ENCODE measurements at regions not wholly inside any gene's neighbourhood (a gene's known extent, or its start where the extent isn't known, plus 50 kb on each side); places are given as distances from the start of the nearest gene placed in this dataset.

DNA sequence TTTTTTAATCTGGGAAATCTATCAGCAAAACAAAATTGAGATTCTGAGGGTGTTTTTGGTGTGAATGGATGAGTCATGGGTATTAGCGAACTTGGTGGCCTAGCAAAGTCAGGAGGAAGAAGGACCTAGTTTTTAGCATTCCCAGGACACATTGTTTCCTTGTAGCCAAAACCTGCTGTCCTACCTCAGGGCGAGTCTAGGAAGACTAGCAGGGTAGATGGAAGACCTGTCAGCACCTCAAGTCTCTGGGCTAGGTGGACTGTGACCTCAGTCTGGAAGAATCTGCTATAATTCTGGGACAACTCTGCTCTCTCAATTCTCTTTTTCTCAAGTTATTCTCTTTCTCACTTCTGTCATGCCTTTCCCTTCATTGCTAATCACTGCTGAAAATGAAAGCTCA lies 1399.3 kb upstream of the LRRTM1 start:
- no peak overlapping the region for H3K4me3 ChIP-seq (ENCODE audit: low read length)
- no peaks in the 10 kb centered on the region for H3K27me3 Mint-ChIP-seq
- H3K9me3 Mint-ChIP-seq: peaks cover 0 to 31% (median 7%) of the 10 kb centered on the region in 11 donors
- no peaks in the 10 kb centered on the region for H3K36me3 ChIP-seq (ENCODE audit: control insufficient read depth in 2 of 3, insufficient read depth in 3 of 3, low read length in 3 of 3)
- H3K27me3 ChIP-seq (ENCODE audit: control insufficient read depth in 2 of 2, insufficient read depth in 2 of 2, low read length in 2 of 2): no peaks in the 10 kb centered on the region
- DNase-seq (no peak), ATAC-seq (no peak)
- no peaks in the 10 kb centered on the region for H3K9me3 ChIP-seq (ENCODE audit: control insufficient read depth in 2 of 3, low read length in 3 of 3)
- no peaks in the 10 kb centered on the region for H3K36me3 Mint-ChIP-seq
- POLR2A ChIA-PET: no interaction called here
- no peak overlapping the region for H3K27ac ChIP-seq (ENCODE audit: low read depth, low read length)
- H3K27ac Mint-ChIP-seq: no peak overlapping the region
- H3K4me3 Mint-ChIP-seq: no peak overlapping the region
- CTCF ChIA-PET: no interaction called here
- intact Hi-C loops (cut with micrococcal nuclease): no loop called here
- H3K4me1 Mint-ChIP-seq: no peaks in the 10 kb centered on the region
- H3K4me1 ChIP-seq (ENCODE audit: control insufficient read depth in 2 of 2, insufficient read depth in 2 of 2, low read length in 2 of 2): no peaks in the 10 kb centered on the region

DNA sequence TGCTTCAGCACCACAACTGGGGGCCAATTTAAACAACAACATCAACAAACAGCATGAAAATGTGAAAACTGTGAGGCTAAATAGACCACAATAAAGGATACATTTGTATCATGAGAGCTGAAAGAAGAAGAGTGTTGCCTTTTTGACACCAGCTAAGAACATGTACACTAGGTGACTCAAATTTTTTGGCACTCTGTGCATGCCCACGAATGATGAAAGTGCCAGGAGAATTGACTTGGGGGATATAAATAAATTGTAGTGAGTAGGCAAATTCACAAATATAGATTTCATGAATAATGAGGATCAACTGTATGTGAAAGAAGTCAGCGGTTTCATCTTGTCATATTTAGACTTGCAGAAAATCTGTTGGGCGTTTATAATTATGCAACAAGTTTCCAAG lies 1388.0 kb upstream of the LRRTM1 start:
- Mint-ChIP-seq H3K9me3 (peaks cover 0 to 22% (median 8%) of the 10 kb centered on the region in 11 donors), H3K27me3 (no peaks in the 10 kb centered on the region), H3K27ac (no peak overlapping the region), H3K36me3 (no peaks in the 10 kb centered on the region), H3K4me1 (no peaks in the 10 kb centered on the region), H3K4me3 (no peak overlapping the region)
- DNase-seq: no peak
- no peak overlapping the region for H3K4me3 ChIP-seq (ENCODE audit: low read length)
- ChIA-PET POLR2A (no interaction called here), CTCF (no interaction called here)
- H3K4me1 ChIP-seq (ENCODE audit: control insufficient read depth in 2 of 2, insufficient read depth in 2 of 2, low read length in 2 of 2): no peaks in the 10 kb centered on the region
- H3K27ac ChIP-seq (ENCODE audit: low read depth, low read length): no peak overlapping the region
- intact Hi-C loops (cut with micrococcal nuclease): no loop called here
- peaks cover 0 to 4% (median 0%) of the 10 kb centered on the region in 3 experiments for H3K9me3 ChIP-seq (ENCODE audit: control insufficient read depth in 2 of 3, low read length in 3 of 3)
- no peaks in the 10 kb centered on the region for H3K27me3 ChIP-seq (ENCODE audit: control insufficient read depth in 2 of 2, insufficient read depth in 2 of 2, low read length in 2 of 2)
- H3K36me3 ChIP-seq (ENCODE audit: control insufficient read depth in 2 of 3, insufficient read depth in 3 of 3, low read length in 3 of 3): no peaks in the 10 kb centered on the region
- ATAC-seq: no peak

DNA sequence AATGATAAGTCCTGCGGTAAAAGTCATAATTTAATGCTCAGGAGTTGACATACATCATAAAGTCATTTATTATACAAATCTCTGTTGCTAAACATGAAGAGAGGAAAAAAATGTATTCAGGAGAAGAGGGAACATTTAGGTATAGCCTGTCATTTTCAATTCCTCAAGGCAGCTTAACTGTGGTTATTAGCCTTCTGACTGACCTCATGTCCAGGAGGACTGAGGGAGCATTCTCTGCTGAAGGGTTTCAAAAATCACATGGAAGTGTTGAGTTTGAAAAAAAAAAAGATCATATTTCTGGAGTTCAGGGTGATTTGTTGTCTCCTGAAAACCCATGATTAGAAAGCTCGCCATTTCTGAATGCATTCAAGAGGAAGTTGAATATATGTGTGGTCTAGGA lies 1371.1 kb upstream of the LRRTM1 start:
- Histone ChIP-seq H3K36me3 (ENCODE audit: control insufficient read depth in 2 of 3, insufficient read depth in 3 of 3, low read length in 3 of 3) (no peaks in the 10 kb centered on the region), H3K27ac (ENCODE audit: low read depth, low read length) (no peak overlapping the region), H3K27me3 (ENCODE audit: control insufficient read depth in 2 of 2, insufficient read depth in 2 of 2, low read length in 2 of 2) (no peaks in the 10 kb centered on the region), H3K9me3 (ENCODE audit: control insufficient read depth in 2 of 3, low read length in 3 of 3) (no peaks in the 10 kb centered on the region), H3K4me3 (ENCODE audit: low read length) (no peak overlapping the region), H3K4me1 (ENCODE audit: control insufficient read depth in 2 of 2, insufficient read depth in 2 of 2, low read length in 2 of 2) (no peaks in the 10 kb centered on the region)
- Mint-ChIP-seq H3K27ac (no peak overlapping the region), H3K36me3 (no peaks in the 10 kb centered on the region), H3K27me3 (no peaks in the 10 kb centered on the region), H3K9me3 (peaks cover 0 to 13% (median 2%) of the 10 kb centered on the region in 11 donors), H3K4me1 (no peaks in the 10 kb centered on the region), H3K4me3 (no peak overlapping the region)
- ChIA-PET POLR2A (no interaction called here), CTCF (no interaction called here)
- ATAC-seq: no peak
- intact Hi-C loops (cut with micrococcal nuclease): no loop called here
- no peak for DNase-seq

DNA sequence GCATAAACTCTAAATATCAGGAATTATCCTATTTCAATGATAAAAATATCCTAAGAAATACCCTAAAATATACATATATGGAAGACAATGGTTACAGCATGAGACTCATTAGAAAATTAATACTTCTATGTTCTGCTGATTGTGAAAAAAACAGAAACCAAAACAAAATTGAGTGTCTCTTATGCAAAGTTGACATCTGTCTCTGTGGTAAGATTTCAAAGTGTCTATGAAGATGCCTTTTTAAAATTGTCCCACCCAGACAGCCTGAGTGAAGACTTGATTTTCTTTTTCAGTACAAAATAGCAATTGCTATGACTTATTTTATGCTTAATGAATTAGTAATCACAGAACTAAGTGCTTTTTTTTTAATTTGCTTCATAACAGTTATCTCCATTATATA lies 1368.4 kb upstream of the LRRTM1 start:
- no peak for ATAC-seq
- H3K27ac Mint-ChIP-seq: no peak overlapping the region
- no peaks in the 10 kb centered on the region for H3K4me1 Mint-ChIP-seq
- peaks cover 0 to 7% (median 2%) of the 10 kb centered on the region in 11 donors for H3K9me3 Mint-ChIP-seq
- Histone ChIP-seq H3K4me3 (ENCODE audit: low read length) (no peak overlapping the region), H3K27me3 (ENCODE audit: control insufficient read depth in 2 of 2, insufficient read depth in 2 of 2, low read length in 2 of 2) (no peaks in the 10 kb centered on the region), H3K4me1 (ENCODE audit: control insufficient read depth in 2 of 2, insufficient read depth in 2 of 2, low read length in 2 of 2) (no peaks in the 10 kb centered on the region), H3K9me3 (ENCODE audit: control insufficient read depth in 2 of 3, low read length in 3 of 3) (no peaks in the 10 kb centered on the region), H3K36me3 (ENCODE audit: control insufficient read depth in 2 of 3, insufficient read depth in 3 of 3, low read length in 3 of 3) (no peaks in the 10 kb centered on the region), H3K27ac (ENCODE audit: low read depth, low read length) (no peak overlapping the region)
- POLR2A ChIA-PET: no interaction called here
- intact Hi-C loops (cut with micrococcal nuclease): no loop called here
- no peak for DNase-seq
- no peaks in the 10 kb centered on the region for H3K27me3 Mint-ChIP-seq
- H3K4me3 Mint-ChIP-seq: no peak overlapping the region
- CTCF ChIA-PET: no interaction called here
- H3K36me3 Mint-ChIP-seq: no peaks in the 10 kb centered on the region

DNA sequence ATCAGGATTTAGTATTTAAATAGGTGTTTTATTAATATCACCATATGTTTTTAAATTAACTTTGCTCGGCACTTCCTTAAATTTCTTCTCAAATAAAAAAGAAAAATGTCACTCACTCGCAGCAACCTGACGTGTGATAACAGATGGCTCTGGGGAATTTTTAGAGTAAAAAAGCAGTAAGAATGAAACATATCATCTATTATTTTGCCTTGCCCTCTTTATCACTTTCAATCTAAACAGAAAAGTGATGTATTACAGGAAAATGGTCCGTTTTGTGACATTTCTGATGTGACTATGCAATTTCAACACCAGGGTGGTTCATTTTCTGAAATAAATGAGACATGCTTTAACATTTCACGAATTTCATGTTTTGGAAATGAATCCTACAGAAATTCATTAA lies 1368.0 kb upstream of the LRRTM1 start:
- ChIA-PET CTCF (no interaction called here), POLR2A (no interaction called here)
- intact Hi-C loops (cut with micrococcal nuclease): no loop called here
- peaks cover 0 to 7% (median 2%) of the 10 kb centered on the region in 11 donors for H3K9me3 Mint-ChIP-seq
- no peak for DNase-seq
- Histone ChIP-seq H3K9me3 (ENCODE audit: control insufficient read depth in 2 of 3, low read length in 3 of 3) (no peaks in the 10 kb centered on the region), H3K27me3 (ENCODE audit: control insufficient read depth in 2 of 2, insufficient read depth in 2 of 2, low read length in 2 of 2) (no peaks in the 10 kb centered on the region), H3K36me3 (ENCODE audit: control insufficient read depth in 2 of 3, insufficient read depth in 3 of 3, low read length in 3 of 3) (no peaks in the 10 kb centered on the region), H3K4me3 (ENCODE audit: low read length) (no peak overlapping the region), H3K27ac (ENCODE audit: low read depth, low read length) (no peak overlapping the region), H3K4me1 (ENCODE audit: control insufficient read depth in 2 of 2, insufficient read depth in 2 of 2, low read length in 2 of 2) (no peaks in the 10 kb centered on the region)
- H3K4me3 Mint-ChIP-seq: no peak overlapping the region
- ATAC-seq: no peak
- H3K27me3 Mint-ChIP-seq: no peaks in the 10 kb centered on the region
- no peak overlapping the region for H3K27ac Mint-ChIP-seq
- H3K4me1 Mint-ChIP-seq: no peaks in the 10 kb centered on the region
- no peaks in the 10 kb centered on the region for H3K36me3 Mint-ChIP-seq

DNA sequence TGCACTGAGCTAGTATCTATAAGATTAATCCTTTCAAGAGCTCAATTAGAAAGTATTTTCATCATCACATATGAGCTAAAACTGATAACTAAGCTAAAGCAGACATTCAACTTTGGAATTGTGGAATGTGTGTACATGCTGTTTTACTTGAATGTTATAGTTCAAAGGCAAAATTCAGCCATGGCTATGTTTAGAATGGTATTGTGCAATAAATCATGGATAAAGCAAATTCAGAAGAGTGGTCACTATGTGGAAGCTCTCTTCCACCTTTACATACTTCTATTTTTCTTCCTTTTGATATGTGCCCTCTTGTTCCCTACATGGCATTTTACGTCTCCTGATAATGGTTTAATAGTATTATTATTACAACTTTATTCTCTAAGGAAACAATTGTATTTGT lies 1366.3 kb upstream of the LRRTM1 start:
- no peak overlapping the region for H3K27ac ChIP-seq (ENCODE audit: low read depth, low read length)
- H3K4me3 ChIP-seq (ENCODE audit: low read length): no peak overlapping the region
- Mint-ChIP-seq H3K9me3 (peaks cover 0 to 7% (median 2%) of the 10 kb centered on the region in 11 donors), H3K27ac (no peak overlapping the region), H3K4me1 (no peaks in the 10 kb centered on the region), H3K27me3 (no peaks in the 10 kb centered on the region), H3K4me3 (no peak overlapping the region), H3K36me3 (no peaks in the 10 kb centered on the region)
- no peaks in the 10 kb centered on the region for H3K9me3 ChIP-seq (ENCODE audit: control insufficient read depth in 2 of 3, low read length in 3 of 3)
- DNase-seq (no peak), ATAC-seq (no peak)
- H3K4me1 ChIP-seq (ENCODE audit: control insufficient read depth in 2 of 2, insufficient read depth in 2 of 2, low read length in 2 of 2): no peaks in the 10 kb centered on the region
- no peaks in the 10 kb centered on the region for H3K36me3 ChIP-seq (ENCODE audit: control insufficient read depth in 2 of 3, insufficient read depth in 3 of 3, low read length in 3 of 3)
- no peaks in the 10 kb centered on the region for H3K27me3 ChIP-seq (ENCODE audit: control insufficient read depth in 2 of 2, insufficient read depth in 2 of 2, low read length in 2 of 2)
- ChIA-PET CTCF (no interaction called here), POLR2A (no interaction called here)
- intact Hi-C loops (cut with micrococcal nuclease): no loop called here

DNA sequence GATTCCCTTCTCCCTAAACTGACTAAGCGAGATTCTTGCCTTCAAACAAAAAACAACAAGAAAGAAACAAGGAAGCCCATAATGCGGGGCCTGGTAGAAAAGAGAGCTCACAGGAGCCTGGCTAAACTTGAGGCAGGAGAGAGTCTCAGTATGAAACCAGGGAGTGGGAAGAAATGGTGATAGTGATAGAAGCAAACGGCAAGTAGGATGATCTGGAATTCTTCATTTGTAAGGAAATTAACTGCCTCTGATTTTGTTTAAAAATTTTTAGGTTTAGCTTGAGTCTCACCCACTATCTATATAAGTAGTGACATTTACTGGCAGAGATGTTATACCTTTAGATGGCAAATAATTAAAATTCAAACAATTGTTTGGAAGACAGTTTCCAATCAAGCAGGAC lies 1356.5 kb upstream of the LRRTM1 start:
- ChIA-PET POLR2A (no interaction called here), CTCF (no interaction called here)
- Mint-ChIP-seq H3K9me3 (peaks cover 6 to 41% (median 17%) of the 10 kb centered on the region in 11 donors), H3K4me3 (no peak overlapping the region), H3K27me3 (no peaks in the 10 kb centered on the region), H3K4me1 (no peaks in the 10 kb centered on the region), H3K36me3 (peaks cover 0 to 6% (median 0%) of the 10 kb centered on the region in 5 donors), H3K27ac (no peak overlapping the region)
- ATAC-seq: no peak
- no peaks in the 10 kb centered on the region for H3K27me3 ChIP-seq (ENCODE audit: control insufficient read depth in 2 of 2, insufficient read depth in 2 of 2, low read length in 2 of 2)
- no peaks in the 10 kb centered on the region for H3K4me1 ChIP-seq (ENCODE audit: control insufficient read depth in 2 of 2, insufficient read depth in 2 of 2, low read length in 2 of 2)
- peaks cover 0 to 13% (median 0%) of the 10 kb centered on the region in 3 experiments for H3K9me3 ChIP-seq (ENCODE audit: control insufficient read depth in 2 of 3, low read length in 3 of 3)
- DNase-seq: no peak
- H3K27ac ChIP-seq (ENCODE audit: low read depth, low read length): no peak overlapping the region
- H3K36me3 ChIP-seq (ENCODE audit: control insufficient read depth in 2 of 3, insufficient read depth in 3 of 3, low read length in 3 of 3): no peaks in the 10 kb centered on the region
- H3K4me3 ChIP-seq (ENCODE audit: low read length): no peak overlapping the region
- intact Hi-C loops (cut with micrococcal nuclease): no loop called here
